MCF 10A (cell line): ENCODE measurements at regions not wholly inside any gene's neighbourhood (a gene's known extent, or its start where the extent isn't known, plus 50 kb on each side); places are given as distances from the start of the nearest gene placed in this dataset.
A peak's percentile ranks its signal among the peaks of the same experiment; 100 is the strongest.

Source experiments
- BruUV-seq: library from RNA; stranded (reverse); fragments of 400-500 nt; replicated peaks from 2 replicates; lab custom pipeline; 2021; lab: Mats Ljungman, UMichigan
- CTCF ChIA-PET: fragments of 300-600 bp; sonication (Branson Sonifier 250); formaldehyde crosslinking; extraction: SDS; loops from one replicate; lab custom pipeline; 2021; ENCODE audit warnings: antibody characterized with exemption, inconsistent platforms; lab: Yijun Ruan, JAX
- POLR2A ChIA-PET: fragments of 300-600, 350-650 bp; sonication (Branson Sonifier 250); formaldehyde crosslinking; extraction: SDS; loops from one replicate; lab custom pipeline; 2020; ENCODE audit warnings: antibody characterized with exemption, inconsistent platforms; lab: Yijun Ruan, JAX
- DNase-seq: peaks from one replicate; pipeline ENCODE4 v3.0.0-alpha.2; 2018; ENCODE audit not compliant: unreplicated experiment
- H3K27ac Mint-ChIP-seq: one replicate; pipeline ENCODE4 v1.8.0; 2022; ENCODE audit warnings: mild to moderate bottlenecking, low read depth, mixed read lengths; ENCODE audit not compliant: unreplicated experiment
- H3K27me3 Mint-ChIP-seq: one replicate; pipeline ENCODE4 v1.8.0; 2022; ENCODE audit warnings: mixed read lengths; ENCODE audit not compliant: insufficient read depth, unreplicated experiment
- H3K36me3 Mint-ChIP-seq: one replicate; pipeline ENCODE4 v1.8.0; 2022; ENCODE audit warnings: mild to moderate bottlenecking, moderate library complexity, mixed read lengths; ENCODE audit not compliant: insufficient read depth, unreplicated experiment
- H3K4me1 Mint-ChIP-seq: one replicate; pipeline ENCODE4 v1.8.0; 2022; ENCODE audit warnings: mixed read lengths; ENCODE audit not compliant: insufficient read depth, unreplicated experiment
- H3K4me3 Mint-ChIP-seq: one replicate; pipeline ENCODE4 v1.8.0; 2022; ENCODE audit warnings: mild to moderate bottlenecking, moderate library complexity, mixed read lengths; ENCODE audit not compliant: unreplicated experiment
- H3K9me3 Mint-ChIP-seq: one replicate; pipeline ENCODE4 v1.8.0; 2022; ENCODE audit warnings: mixed read lengths; ENCODE audit not compliant: unreplicated experiment
- intact Hi-C: fragments of 100-400 bp; cut with micrococcal nuclease; formaldehyde crosslinking; loops from 2 replicates; pipeline ENCODE4 v1.14.1; 2022
- TF ChIP-seq, protein P1 (sequence below): fragments of 200-600 bp; IDR thresholded peaks from one replicate; pipeline ENCODE4 v1.8.0; 2022; ENCODE audit warnings: antibody characterized with exemption, mild to moderate bottlenecking; ENCODE audit not compliant: unreplicated experiment

DNA sequence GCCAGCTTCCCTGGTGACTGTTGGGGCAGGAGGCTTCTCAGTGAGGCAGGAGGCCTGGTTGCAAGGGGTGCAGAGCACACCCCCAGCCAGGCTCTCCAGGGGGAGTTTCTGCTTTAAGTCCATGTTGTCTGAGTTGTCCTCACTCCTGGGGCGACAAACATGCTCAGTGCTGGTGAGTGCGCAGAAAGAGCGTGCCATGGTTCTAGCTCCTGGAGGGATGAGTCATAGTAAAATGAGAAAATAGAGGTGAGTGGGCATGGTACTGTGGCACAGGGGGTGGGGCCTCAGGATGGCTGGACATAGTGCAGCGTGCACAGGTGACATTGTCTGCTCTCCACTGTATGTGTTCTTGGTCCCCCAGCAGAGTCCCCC lies 457.2 kb upstream of the HS6ST1 start:
- no TSS peak for BruUV-seq
- intact Hi-C loops, result no loop called here
- H3K27ac Mint-ChIP-seq, result no peak overlapping the region
- H3K4me3 Mint-ChIP-seq, result no peak overlapping the region
- ChIA-PET CTCF (interaction anchor here (3.0 kb wide), 1 partner anchor 21 kb away, joined by 11 read pairs; no protein-coding TSS in a partner anchor), POLR2A (no interaction called here)
- no peaks in the 10 kb centered on the region for H3K36me3 Mint-ChIP-seq
- no peaks in the 10 kb centered on the region for H3K9me3 Mint-ChIP-seq
- no peaks in the 10 kb centered on the region for H3K27me3 Mint-ChIP-seq
- DNase-seq, result peak; percentile 9
- H3K4me1 Mint-ChIP-seq, result no peaks in the 10 kb centered on the region
- TF ChIP-seq, protein P1, sequence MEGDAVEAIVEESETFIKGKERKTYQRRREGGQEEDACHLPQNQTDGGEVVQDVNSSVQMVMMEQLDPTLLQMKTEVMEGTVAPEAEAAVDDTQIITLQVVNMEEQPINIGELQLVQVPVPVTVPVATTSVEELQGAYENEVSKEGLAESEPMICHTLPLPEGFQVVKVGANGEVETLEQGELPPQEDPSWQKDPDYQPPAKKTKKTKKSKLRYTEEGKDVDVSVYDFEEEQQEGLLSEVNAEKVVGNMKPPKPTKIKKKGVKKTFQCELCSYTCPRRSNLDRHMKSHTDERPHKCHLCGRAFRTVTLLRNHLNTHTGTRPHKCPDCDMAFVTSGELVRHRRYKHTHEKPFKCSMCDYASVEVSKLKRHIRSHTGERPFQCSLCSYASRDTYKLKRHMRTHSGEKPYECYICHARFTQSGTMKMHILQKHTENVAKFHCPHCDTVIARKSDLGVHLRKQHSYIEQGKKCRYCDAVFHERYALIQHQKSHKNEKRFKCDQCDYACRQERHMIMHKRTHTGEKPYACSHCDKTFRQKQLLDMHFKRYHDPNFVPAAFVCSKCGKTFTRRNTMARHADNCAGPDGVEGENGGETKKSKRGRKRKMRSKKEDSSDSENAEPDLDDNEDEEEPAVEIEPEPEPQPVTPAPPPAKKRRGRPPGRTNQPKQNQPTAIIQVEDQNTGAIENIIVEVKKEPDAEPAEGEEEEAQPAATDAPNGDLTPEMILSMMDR, result no peak

DNA sequence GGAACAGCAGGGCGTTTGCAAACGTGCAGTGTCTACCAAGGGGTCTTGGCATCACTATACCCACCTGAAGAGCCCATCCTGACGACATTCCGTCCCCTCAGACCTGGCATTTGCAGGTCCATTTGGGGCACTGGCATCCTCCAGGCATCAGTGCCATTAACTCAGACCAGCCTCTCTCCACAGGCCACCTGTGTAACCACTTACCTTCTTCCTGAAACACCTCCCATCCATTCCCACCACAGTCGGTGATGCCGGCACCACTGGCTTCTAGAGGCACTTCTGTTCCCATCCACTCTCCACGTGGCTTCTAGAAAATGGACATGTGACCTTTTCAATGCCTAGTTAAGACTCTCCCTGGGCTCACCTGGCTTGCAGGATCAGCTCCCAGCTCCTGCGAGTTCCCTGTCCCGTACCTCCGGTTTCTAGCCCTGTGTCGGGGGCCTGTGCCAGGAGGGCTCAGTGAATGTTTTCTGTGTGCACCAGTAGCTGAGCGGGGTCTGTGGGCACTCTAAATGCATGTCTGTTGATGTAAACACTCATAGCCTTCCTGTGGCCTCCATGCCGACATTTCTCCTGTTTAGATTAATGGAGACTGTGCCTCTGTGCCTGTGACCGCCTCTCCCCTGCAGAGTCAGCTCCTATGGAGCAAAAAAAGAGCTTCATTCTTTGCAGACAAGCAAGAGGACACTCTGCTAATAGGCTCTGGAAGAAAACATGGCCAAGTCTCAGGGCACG lies 458.0 kb upstream of the HS6ST1 start:
- Mint-ChIP-seq H3K27ac (no peak overlapping the region), H3K4me1 (no peaks in the 10 kb centered on the region), H3K36me3 (no peaks in the 10 kb centered on the region), H3K9me3 (no peaks in the 10 kb centered on the region), H3K4me3 (no peak overlapping the region), H3K27me3 (no peaks in the 10 kb centered on the region)
- no peak for DNase-seq
- intact Hi-C loops, result no loop called here
- BruUV-seq, result no TSS peak
- CTCF ChIA-PET, result interaction anchor here (3.0 kb wide), 1 partner anchor 21 kb away, joined by 11 read pairs; no protein-coding TSS in a partner anchor
- TF ChIP-seq, protein P1, result no peak
- POLR2A ChIA-PET, result no interaction called here

DNA sequence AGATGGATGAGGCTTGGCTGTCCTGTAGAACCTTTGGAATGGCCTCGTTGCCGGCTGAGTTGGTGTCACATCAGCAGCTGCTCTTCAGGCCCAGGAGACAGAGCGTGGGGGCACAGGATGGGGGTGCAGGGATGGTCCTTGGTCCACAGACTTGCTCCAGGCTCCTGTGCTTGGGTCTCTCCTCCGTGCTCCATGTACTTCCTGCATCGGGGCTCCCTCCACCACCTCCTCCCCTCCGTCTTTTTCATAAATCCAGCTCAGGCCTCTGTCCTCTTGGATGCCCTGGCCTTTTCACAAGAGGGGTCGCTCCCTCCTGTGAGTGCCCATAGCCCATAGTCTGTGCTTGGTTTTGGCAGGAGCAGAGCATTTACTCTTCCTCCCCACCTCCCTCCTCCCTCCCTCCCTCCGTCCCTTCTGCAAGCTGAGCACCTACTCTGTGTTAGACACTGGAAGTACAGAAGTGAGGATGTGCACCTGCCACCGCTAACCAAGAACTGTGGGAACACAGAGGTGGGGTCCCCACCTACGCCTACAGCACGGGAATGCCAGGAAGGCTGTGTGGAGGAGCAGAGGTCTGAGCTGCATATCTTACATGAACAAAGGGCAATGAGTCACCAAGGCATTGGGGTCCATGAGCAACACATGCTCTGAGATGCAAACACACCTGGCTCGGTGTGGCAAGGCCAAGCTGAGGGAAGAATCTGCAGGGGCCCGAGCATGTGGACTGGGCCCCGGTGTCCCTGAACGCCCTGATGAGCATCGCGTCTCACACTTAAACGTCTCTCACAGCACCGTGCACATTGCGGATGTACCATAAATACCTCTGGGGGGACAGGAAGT lies 458.7 kb upstream of the HS6ST1 start:
- no peaks in the 10 kb centered on the region for H3K4me1 Mint-ChIP-seq
- TF ChIP-seq, protein P1, result no peak
- POLR2A ChIA-PET, result no interaction called here
- BruUV-seq, result no TSS peak
- H3K4me3 Mint-ChIP-seq, result no peak overlapping the region
- no peak for DNase-seq
- no peaks in the 10 kb centered on the region for H3K27me3 Mint-ChIP-seq
- no peaks in the 10 kb centered on the region for H3K9me3 Mint-ChIP-seq
- intact Hi-C loops, result no loop called here
- CTCF ChIA-PET, result interaction anchor here (3.0 kb wide), 1 partner anchor 22 kb away, joined by 11 read pairs; no protein-coding TSS in a partner anchor
- no peaks in the 10 kb centered on the region for H3K36me3 Mint-ChIP-seq
- no peak overlapping the region for H3K27ac Mint-ChIP-seq

GRCh38 chr2:128778843-128779242 lies 460.2 kb upstream of the HS6ST1 start:
- POLR2A ChIA-PET, result no interaction called here

More at GRCh38 chr2:128778843-128779242, 460.2 kb upstream of the HS6ST1 start:
- CTCF ChIA-PET, result no interaction called here
- no TSS peak for BruUV-seq
- Mint-ChIP-seq H3K36me3 (no peaks in the 10 kb centered on the region), H3K27me3 (no peaks in the 10 kb centered on the region), H3K9me3 (no peaks in the 10 kb centered on the region), H3K4me1 (no peaks in the 10 kb centered on the region), H3K4me3 (no peak overlapping the region), H3K27ac (no peak overlapping the region)
- TF ChIP-seq, protein P1, result no peak
- intact Hi-C loops, result no loop called here
- no peak for DNase-seq
